SK-N-SH (cell line): ENCODE measurements at regions not wholly inside any gene's neighbourhood (a gene's known extent, or its start where the extent isn't known, plus 50 kb on each side); places are given as distances from the start of the nearest gene placed in this dataset.

ENCODE experiments used
- CTCF ChIA-PET: fragments of 300-600, 350-600 bp; formaldehyde crosslinking; extraction: SDS; loops from one replicate; lab custom pipeline; 2021; lab: Yijun Ruan, JAX
- POLR2A ChIA-PET: fragments of 350-600 bp; sonication (Branson Sonifier 250); formaldehyde crosslinking; extraction: SDS; loops from one replicate; lab custom pipeline; 2020; ENCODE audit warnings: antibody characterized with exemption, inconsistent platforms; lab: Yijun Ruan, JAX
- DNase-seq: peaks from one replicate; pipeline ENCODE4 v3.0.0; 2012
- H2AFZ ChIP-seq: fragments of 200-600 bp; sonication (generic); 2 replicates; pipeline ENCODE4 v1.8.1; 2016; ENCODE audit warnings: antibody characterized with exemption, mild to moderate bottlenecking, low read depth
- H3F3A ChIP-seq: fragments of 200-600 bp; sonication (generic); replicated peaks from 2 replicates; pipeline ENCODE3; 2016; ENCODE audit warnings: antibody characterized with exemption, mild to moderate bottlenecking; ENCODE audit not compliant: insufficient read depth
- H3K27ac ChIP-seq, 2 experiments: fragments of 200-500 bp in 1 of 2; fragments of 200-600 bp in 1 of 2; sonication (Bioruptor generic) in 1 of 2; sonication (generic), shearing (Covaris generic) in 1 of 2; 2 replicates each; pipeline versions ENCODE4 v1.5.1 to v1.6.1; 2014 to 2016; ENCODE audit warnings: low read depth in 2 of 2, inconsistent platforms in 1 of 2, low read length in 1 of 2, mild to moderate bottlenecking in 1 of 2, mixed read lengths in 1 of 2
- H3K27me3 ChIP-seq: fragments of 200-600 bp; sonication (generic), shearing (Covaris generic); 2 replicates; pipeline ENCODE4 v1.6.1; 2016; ENCODE audit warnings: mixed run types; ENCODE audit not compliant: insufficient read depth
- H3K36me3 ChIP-seq, 2 experiments: fragments of 200-500 bp in 1 of 2; fragments of 200-600 bp in 1 of 2; sonication (Bioruptor generic) in 1 of 2; sonication (generic) in 1 of 2; replicated peaks in 1 of 2; 2 replicates each; pipeline versions ENCODE3 to v1.5.1; 2014 to 2016; ENCODE audit warnings: low read length in 1 of 2, mild to moderate bottlenecking in 1 of 2; ENCODE audit not compliant: insufficient read depth in 2 of 2, control insufficient read depth in 1 of 2
- H3K4me1 ChIP-seq, 2 experiments: fragments of 200-500 bp in 1 of 2; fragments of 200-600 bp in 1 of 2; sonication (Bioruptor generic) in 1 of 2; sonication (generic), shearing (Covaris generic) in 1 of 2; 2 replicates each; pipeline versions ENCODE4 v1.5.1 to v1.6.1; 2014 to 2016; ENCODE audit warnings: low read depth in 1 of 2, low read length in 1 of 2, mixed run types in 1 of 2; ENCODE audit not compliant: insufficient read depth in 2 of 2, control insufficient read depth in 1 of 2
- H3K4me2 ChIP-seq: fragments of 200-600 bp; sonication (generic), shearing (Covaris generic); 2 replicates; pipeline ENCODE4 v1.6.1; 2017; ENCODE audit warnings: mixed run types
- H3K4me3 ChIP-seq, 2 experiments: fragments of 200-500 bp in 1 of 2; fragments of 200-600 bp in 1 of 2; sonication (Bioruptor generic) in 1 of 2; sonication (generic), shearing (Covaris generic) in 1 of 2; 2 replicates each; pipeline versions ENCODE4 v1.5.1 to v1.8.1; 2014 to 2016; ENCODE audit warnings: low read depth in 2 of 2, inconsistent platforms in 1 of 2, low read length in 1 of 2, mild to moderate bottlenecking in 1 of 2, mixed read lengths in 1 of 2, moderate library complexity in 1 of 2
- H3K79me2 ChIP-seq: fragments of 200-600 bp; sonication (generic); 2 replicates; pipeline ENCODE4 v1.8.1; 2017; ENCODE audit warnings: mild to moderate bottlenecking; ENCODE audit not compliant: insufficient read depth
- H3K9ac ChIP-seq: fragments of 200-600 bp; sonication (generic); 2 replicates; pipeline ENCODE4 v1.6.1; 2017; ENCODE audit warnings: mixed run types
- H3K9me2 ChIP-seq: fragments of 200-600 bp; sonication (generic); 2 replicates; pipeline ENCODE4 v1.6.1; 2017; ENCODE audit warnings: mixed run types
- H3K9me3 ChIP-seq: fragments of 200-600 bp; sonication (generic); 2 replicates; pipeline ENCODE4 v1.6.1; 2017; ENCODE audit warnings: mixed run types, mild to moderate bottlenecking, moderate library complexity
- H4K20me1 ChIP-seq: fragments of 200-600 bp; sonication (generic); 2 replicates; pipeline ENCODE4 v1.6.1; 2017; ENCODE audit warnings: mild to moderate bottlenecking, mixed run types; ENCODE audit not compliant: insufficient read depth
- ELF1 ChIP-seq: IDR thresholded peaks from 2 replicates; pipeline ENCODE4 v1.4.0; 2012
- EP300 ChIP-seq, 2 experiments: IDR thresholded peaks; 2 replicates each; pipeline versions ENCODE4 v1.4.0 to v1.6.1; 2012; ENCODE audit warnings: borderline replicate concordance in 1 of 2, low read depth in 1 of 2, low read length in 1 of 2
- FOSL2 ChIP-seq: IDR thresholded peaks from 2 replicates; pipeline ENCODE4 v1.4.0; 2012; ENCODE audit warnings: low read depth, mild to moderate bottlenecking, moderate library complexity, borderline replicate concordance
- FOXM1 ChIP-seq: IDR thresholded peaks from 2 replicates; pipeline ENCODE4 v1.4.0; 2012; ENCODE audit warnings: low read depth, mild to moderate bottlenecking
- GABPA ChIP-seq: IDR thresholded peaks from 2 replicates; pipeline ENCODE4 v1.4.0; 2012; ENCODE audit warnings: low read depth, mild to moderate bottlenecking
- GATA2 ChIP-seq: sonication (generic); formaldehyde crosslinking; IDR thresholded peaks from 2 replicates; pipeline ENCODE4 v1.5.0; 2020; ENCODE audit warnings: mild to moderate bottlenecking, missing genetic modification reagents
- MEF2A ChIP-seq: IDR thresholded peaks from 2 replicates; pipeline ENCODE4 v1.4.0; 2012; ENCODE audit warnings: low read depth, borderline replicate concordance
- NFIC ChIP-seq: IDR thresholded peaks from 2 replicates; pipeline ENCODE4 v1.4.0; 2012; ENCODE audit warnings: borderline replicate concordance
- NRF1 ChIP-seq: IDR thresholded peaks from 2 replicates; pipeline ENCODE4 v1.6.1; 2012; ENCODE audit warnings: low read depth, mild to moderate bottlenecking, low read length
- PBX3 ChIP-seq: IDR thresholded peaks from 2 replicates; pipeline ENCODE4; 2012
- RAD21 ChIP-seq: IDR thresholded peaks from 2 replicates; pipeline ENCODE4 v1.6.1; 2012; ENCODE audit warnings: mild to moderate bottlenecking, low read length
- REST ChIP-seq: IDR thresholded peaks from 2 replicates; pipeline ENCODE4 v1.6.1; 2012; ENCODE audit warnings: mild to moderate bottlenecking, low read depth, low read length, moderate library complexity
- SMC3 ChIP-seq: IDR thresholded peaks from 2 replicates; pipeline ENCODE4 v1.6.1; 2012; ENCODE audit warnings: low read depth, low read length, improper control_type of control experiment
- TAF1 ChIP-seq: IDR thresholded peaks from 2 replicates; pipeline ENCODE4 v1.6.1; 2012; ENCODE audit warnings: low read depth, mild to moderate bottlenecking, low read length, moderate library complexity, borderline replicate concordance
- TEAD4 ChIP-seq: IDR thresholded peaks from 2 replicates; pipeline ENCODE4 v1.4.0; 2012; ENCODE audit warnings: mild to moderate bottlenecking, borderline replicate concordance; ENCODE audit not compliant: insufficient read depth
- USF1 ChIP-seq: IDR thresholded peaks from 2 replicates; pipeline ENCODE4 v1.4.0; 2012; ENCODE audit warnings: low read depth, borderline replicate concordance
- YY1 ChIP-seq: IDR thresholded peaks from 2 replicates; pipeline ENCODE4 v1.4.0; 2012; ENCODE audit warnings: low read depth, mild to moderate bottlenecking
- ZBTB33 ChIP-seq: IDR thresholded peaks from 2 replicates; pipeline ENCODE4 v1.4.0; 2012; ENCODE audit warnings: low read depth, borderline replicate concordance
- WGBS: methylation state at CpG from one replicate; pipeline ENCODE4 v1.1.6; 2017; ENCODE audit warnings: low lambda C conversion rate; 5-methylcytosine and 5-hydroxymethylcytosine counted together

GRCh38 chr7:86226191-86226590 is 417.5 kb upstream of the GRM3 start:
- ChIA-PET CTCF (no interaction called here), POLR2A (no interaction called here)
- no peak for DNase-seq
- H3K4me2 ChIP-seq = no peak overlapping the region
- H2AFZ ChIP-seq = no peak overlapping the region
- H3K27ac ChIP-seq = no peak overlapping the region
- 0% methylated on average over 3 of the region's 3 CpGs for WGBS
- no peaks in the 10 kb centered on the region for H3K9me3 ChIP-seq
- H3K79me2 ChIP-seq = no peaks in the 10 kb centered on the region
- H3K27me3 ChIP-seq = no peaks in the 10 kb centered on the region
- no peaks in the 10 kb centered on the region for H3K36me3 ChIP-seq
- H3K4me3 ChIP-seq = no peak overlapping the region
- no peaks in the 10 kb centered on the region for H4K20me1 ChIP-seq
- no peak overlapping the region for H3K9ac ChIP-seq
- no peak for TF ChIP-seq USF1
- no peak for TF ChIP-seq REST
- TF ChIP-seq FOXM1 = no peak
- no peak for TF ChIP-seq NFIC
- no peak for TF ChIP-seq NRF1
- TF ChIP-seq RAD21 = no peak
- no peak for TF ChIP-seq EP300 (IDR thresholded peaks at IDR 0.05; ENCODE audit: borderline replicate concordance in 1 of 2, low read depth in 1 of 2, low read length in 1 of 2)
- TF ChIP-seq TEAD4 = no peak
- TF ChIP-seq SMC3 = no peak
- TF ChIP-seq YY1 = no peak
- TF ChIP-seq TAF1 = no peak
- no peak for TF ChIP-seq PBX3
- no peak for TF ChIP-seq GATA2 (CRISPR knock-in tag)
- no peak for TF ChIP-seq FOSL2
- no peak for TF ChIP-seq ZBTB33
- no peak for TF ChIP-seq GABPA
- TF ChIP-seq MEF2A = no peak
- TF ChIP-seq ELF1 = no peak
- no peaks in the 10 kb centered on the region for H3F3A ChIP-seq
- no peaks in the 10 kb centered on the region for H3K4me1 ChIP-seq
- no peaks in the 10 kb centered on the region for H3K9me2 ChIP-seq
